SK-N-SH treated with all-trans-retinoic acid at 6 μM for 48 hours (cell line): ENCODE measurements at regions not wholly inside any gene's neighbourhood (a gene's known extent, or its start where the extent isn't known, plus 50 kb on each side); places are given as distances from the start of the nearest gene placed in this dataset.

Source experiments
- ATAC-seq: fragments of 200-7000 bp; cut with Tn5 transposase; 3 replicates; pipeline ENCODE4 v1.9.1; 2020; ENCODE audit warnings: mild to moderate bottlenecking, moderate library complexity
- ARNTL ChIP-seq: fragments of 450-650 bp; formaldehyde crosslinking; IDR thresholded peaks from 2 replicates; pipeline ENCODE4 v1.5.0; 2020; ENCODE audit warnings: low read depth, mild to moderate bottlenecking, moderate library complexity, borderline replicate concordance
- BACH2 ChIP-seq: fragments of 250-450 bp; sonication (Bioruptor Pico); IDR thresholded peaks from 2 replicates; pipeline ENCODE4 v1.9.0; 2021; ENCODE audit warnings: mild to moderate bottlenecking, borderline replicate concordance
- CSDC2 ChIP-seq: fragments of 250-450 bp; sonication (Bioruptor Pico); IDR thresholded peaks from 2 replicates; pipeline ENCODE4 v1.5.0; 2020; ENCODE audit warnings: mild to moderate bottlenecking, moderate library complexity
- ESRRG ChIP-seq: fragments of 250-450 bp; sonication (Bioruptor Pico); IDR thresholded peaks from 2 replicates; pipeline ENCODE4 v1.6.1; 2021; ENCODE audit warnings: mild to moderate bottlenecking
- GLIS3 ChIP-seq: fragments of 250-450 bp; sonication (Bioruptor Pico); IDR thresholded peaks from 2 replicates; pipeline ENCODE4 v1.5.0; 2020; ENCODE audit warnings: mild to moderate bottlenecking, moderate library complexity
- ISL1 ChIP-seq: fragments of 250-450 bp; sonication (Bioruptor Pico); IDR thresholded peaks from 2 replicates; pipeline ENCODE4 v2.1.2; 2022; ENCODE audit warnings: mild to moderate bottlenecking, moderate library complexity
- OSR1 ChIP-seq: fragments of 250-450 bp; sonication (Bioruptor Pico); IDR thresholded peaks from 2 replicates; pipeline ENCODE4 v1.8.0; 2022; ENCODE audit warnings: moderate library complexity, mild to moderate bottlenecking, inconsistent platforms
- PPARA ChIP-seq: fragments of 250-450 bp; sonication (Bioruptor Pico); IDR thresholded peaks from 2 replicates; pipeline ENCODE4 v1.5.0; 2020; ENCODE audit warnings: mild to moderate bottlenecking, borderline replicate concordance
- RARB ChIP-seq: fragments of 250-450 bp; sonication (Bioruptor Pico); IDR thresholded peaks from 2 replicates; pipeline ENCODE4 v1.8.0; 2021; ENCODE audit warnings: mild to moderate bottlenecking, moderate library complexity
- SNAI2 ChIP-seq: fragments of 250-450 bp; sonication (Bioruptor Pico); IDR thresholded peaks from 2 replicates; pipeline ENCODE4 v1.5.0; 2020; ENCODE audit warnings: mild to moderate bottlenecking, moderate library complexity
- TCF4 ChIP-seq: fragments of 250-450 bp; sonication (Bioruptor Pico); IDR thresholded peaks from 2 replicates; pipeline ENCODE4 v1.8.0; 2021; ENCODE audit warnings: mild to moderate bottlenecking, moderate library complexity, borderline replicate concordance
- TOX ChIP-seq: fragments of 250-450 bp; sonication (Bioruptor Pico); IDR thresholded peaks from 2 replicates; pipeline ENCODE4 v1.8.0; 2021; ENCODE audit warnings: mild to moderate bottlenecking, moderate library complexity, borderline replicate concordance
- ZC3H10 ChIP-seq: fragments of 250-450 bp; sonication (Bioruptor Pico); IDR thresholded peaks from 2 replicates; pipeline ENCODE4 v1.5.1; 2021; ENCODE audit warnings: mild to moderate bottlenecking, moderate library complexity
- ZFP3 ChIP-seq: fragments of 250-450 bp; sonication (Bioruptor Pico); IDR thresholded peaks from 2 replicates; pipeline ENCODE4 v1.5.0; 2020; ENCODE audit warnings: mild to moderate bottlenecking, moderate library complexity
- ZFP30 ChIP-seq: fragments of 450-650 bp; formaldehyde crosslinking; IDR thresholded peaks from 2 replicates; pipeline ENCODE4 v1.5.0; 2022; ENCODE audit warnings: mild to moderate bottlenecking, moderate library complexity
- ZNF565 ChIP-seq: fragments of 450-650 bp; formaldehyde crosslinking; conservative IDR thresholded peaks from 2 replicates; pipeline ENCODE4 v1.5.0; 2020; ENCODE audit warnings: low read depth, mild to moderate bottlenecking, moderate library complexity
- ZNF70 ChIP-seq: fragments of 450-650 bp; formaldehyde crosslinking; IDR thresholded peaks from 2 replicates; pipeline ENCODE4 v1.5.0; 2020; ENCODE audit warnings: mild to moderate bottlenecking, moderate library complexity
- ZNF8 ChIP-seq: fragments of 450-650 bp; formaldehyde crosslinking; IDR thresholded peaks from 2 replicates; pipeline ENCODE4 v1.5.0; 2020; ENCODE audit warnings: mild to moderate bottlenecking, moderate library complexity
- TF ChIP-seq, protein P1 (sequence below): fragments of 250-450 bp; sonication (Bioruptor Pico); IDR thresholded peaks from 2 replicates; pipeline ENCODE4 v1.5.1; 2020; ENCODE audit warnings: low read depth, mild to moderate bottlenecking, moderate library complexity
- TF ChIP-seq, protein P2 (sequence below): fragments of 250-450 bp; sonication (Bioruptor Pico); IDR thresholded peaks from 2 replicates; pipeline ENCODE4 v1.8.0; 2020; ENCODE audit warnings: mild to moderate bottlenecking, moderate library complexity, borderline replicate concordance
- TF ChIP-seq, protein P3 (sequence below): fragments of 250-450 bp; sonication (Bioruptor Pico); IDR thresholded peaks from 2 replicates; pipeline ENCODE4 v1.8.0; 2021; ENCODE audit warnings: low read depth, mild to moderate bottlenecking, moderate library complexity, borderline replicate concordance
- TF ChIP-seq, protein P4 (sequence below): fragments of 250-450 bp; sonication (Bioruptor Pico); IDR thresholded peaks from 2 replicates; pipeline ENCODE4 v1.5.0; 2020; ENCODE audit warnings: mild to moderate bottlenecking, moderate library complexity

DNA sequence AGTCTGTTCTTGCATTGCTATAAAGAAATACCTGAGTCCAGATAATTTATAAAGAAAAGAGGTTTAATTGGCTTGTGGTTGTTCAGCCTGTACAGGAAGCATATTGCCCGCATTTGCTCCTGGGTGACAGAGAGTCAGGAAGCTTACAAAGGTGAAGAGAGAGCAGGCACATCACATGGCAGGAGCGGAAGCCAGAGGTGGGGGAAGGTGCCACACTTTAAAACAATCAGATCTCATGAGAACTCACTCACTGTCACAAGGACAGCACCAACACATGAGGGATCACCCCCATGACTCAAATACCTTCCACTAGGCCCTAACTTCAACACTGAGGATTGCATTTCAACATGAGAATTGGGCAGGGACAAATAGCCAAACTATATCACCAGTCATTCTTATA is 124.8 kb upstream of the COL5A2 start:
- TF ChIP-seq ZNF565 (CRISPR knock-in tag): no peak
- no peak for TF ChIP-seq TCF4 (CRISPR knock-in tag)
- no peak for TF ChIP-seq OSR1
- TF ChIP-seq, protein P1, sequence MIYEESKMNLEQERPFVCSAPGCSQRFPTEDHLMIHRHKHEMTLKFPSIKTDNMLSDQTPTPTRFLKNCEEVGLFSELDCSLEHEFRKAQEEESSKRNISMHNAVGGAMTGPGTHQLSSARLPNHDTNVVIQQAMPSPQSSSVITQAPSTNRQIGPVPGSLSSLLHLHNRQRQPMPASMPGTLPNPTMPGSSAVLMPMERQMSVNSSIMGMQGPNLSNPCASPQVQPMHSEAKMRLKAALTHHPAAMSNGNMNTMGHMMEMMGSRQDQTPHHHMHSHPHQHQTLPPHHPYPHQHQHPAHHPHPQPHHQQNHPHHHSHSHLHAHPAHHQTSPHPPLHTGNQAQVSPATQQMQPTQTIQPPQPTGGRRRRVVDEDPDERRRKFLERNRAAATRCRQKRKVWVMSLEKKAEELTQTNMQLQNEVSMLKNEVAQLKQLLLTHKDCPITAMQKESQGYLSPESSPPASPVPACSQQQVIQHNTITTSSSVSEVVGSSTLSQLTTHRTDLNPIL (CRISPR knock-in tag): no peak
- TF ChIP-seq BACH2 (CRISPR knock-in tag): no peak
- no peak for TF ChIP-seq ZNF8
- ATAC-seq: no peak

GRCh38 chr2:189305291-189305943 is 125.9 kb upstream of the COL5A2 start:
- no peak for ATAC-seq
- TF ChIP-seq PPARA (CRISPR knock-in tag) (no peak), ARNTL (CRISPR knock-in tag) (no peak), RARB (CRISPR knock-in tag) (no peak), ZFP3 (CRISPR knock-in tag) (no peak), ZFP30 (no peak), ISL1 (CRISPR knock-in tag) (no peak), SNAI2 (CRISPR knock-in tag) (no peak), ZC3H10 (CRISPR knock-in tag) (no peak), CSDC2 (CRISPR knock-in tag) (no peak), TOX (no peak), TCF4 (CRISPR knock-in tag) (no peak), GLIS3 (CRISPR knock-in tag) (no peak)
- TF ChIP-seq, protein P1 (CRISPR knock-in tag): no peak
- TF ChIP-seq, protein P2, sequence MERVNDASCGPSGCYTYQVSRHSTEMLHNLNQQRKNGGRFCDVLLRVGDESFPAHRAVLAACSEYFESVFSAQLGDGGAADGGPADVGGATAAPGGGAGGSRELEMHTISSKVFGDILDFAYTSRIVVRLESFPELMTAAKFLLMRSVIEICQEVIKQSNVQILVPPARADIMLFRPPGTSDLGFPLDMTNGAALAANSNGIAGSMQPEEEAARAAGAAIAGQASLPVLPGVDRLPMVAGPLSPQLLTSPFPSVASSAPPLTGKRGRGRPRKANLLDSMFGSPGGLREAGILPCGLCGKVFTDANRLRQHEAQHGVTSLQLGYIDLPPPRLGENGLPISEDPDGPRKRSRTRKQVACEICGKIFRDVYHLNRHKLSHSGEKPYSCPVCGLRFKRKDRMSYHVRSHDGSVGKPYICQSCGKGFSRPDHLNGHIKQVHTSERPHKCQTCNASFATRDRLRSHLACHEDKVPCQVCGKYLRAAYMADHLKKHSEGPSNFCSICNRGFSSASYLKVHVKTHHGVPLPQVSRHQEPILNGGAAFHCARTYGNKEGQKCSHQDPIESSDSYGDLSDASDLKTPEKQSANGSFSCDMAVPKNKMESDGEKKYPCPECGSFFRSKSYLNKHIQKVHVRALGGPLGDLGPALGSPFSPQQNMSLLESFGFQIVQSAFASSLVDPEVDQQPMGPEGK (CRISPR knock-in tag): no peak
- TF ChIP-seq, protein P3, sequence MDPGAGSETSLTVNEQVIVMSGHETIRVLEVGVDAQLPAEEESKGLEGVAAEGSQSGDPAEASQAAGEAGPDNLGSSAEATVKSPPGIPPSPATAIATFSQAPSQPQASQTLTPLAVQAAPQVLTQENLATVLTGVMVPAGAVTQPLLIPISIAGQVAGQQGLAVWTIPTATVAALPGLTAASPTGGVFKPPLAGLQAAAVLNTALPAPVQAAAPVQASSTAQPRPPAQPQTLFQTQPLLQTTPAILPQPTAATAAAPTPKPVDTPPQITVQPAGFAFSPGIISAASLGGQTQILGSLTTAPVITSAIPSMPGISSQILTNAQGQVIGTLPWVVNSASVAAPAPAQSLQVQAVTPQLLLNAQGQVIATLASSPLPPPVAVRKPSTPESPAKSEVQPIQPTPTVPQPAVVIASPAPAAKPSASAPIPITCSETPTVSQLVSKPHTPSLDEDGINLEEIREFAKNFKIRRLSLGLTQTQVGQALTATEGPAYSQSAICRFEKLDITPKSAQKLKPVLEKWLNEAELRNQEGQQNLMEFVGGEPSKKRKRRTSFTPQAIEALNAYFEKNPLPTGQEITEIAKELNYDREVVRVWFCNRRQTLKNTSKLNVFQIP (CRISPR knock-in tag): no peak

DNA sequence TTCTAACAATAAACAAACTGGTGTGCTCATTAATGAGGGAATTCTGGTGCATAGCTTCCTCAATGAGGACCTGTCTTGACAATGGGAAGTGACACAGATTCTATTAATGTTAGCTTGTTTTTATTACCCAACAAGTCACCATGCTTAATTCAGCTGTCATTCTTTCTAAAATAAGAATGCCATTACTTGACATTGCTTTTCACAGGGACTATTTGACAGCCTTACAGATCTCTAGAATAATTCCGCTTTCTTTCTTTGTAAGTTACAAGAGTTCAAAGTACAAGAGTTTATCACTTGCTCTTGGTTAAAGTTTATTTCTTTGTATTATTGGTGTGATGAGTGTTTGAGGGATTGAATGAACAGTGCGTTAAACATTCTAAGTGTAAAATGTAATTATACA is 127.0 kb upstream of the COL5A2 start:
- ATAC-seq: no peak
- TF ChIP-seq, protein P2 (CRISPR knock-in tag): no peak
- TF ChIP-seq RARB (CRISPR knock-in tag) (no peak), TOX (no peak)
- TF ChIP-seq, all 23 proteins: peak for 0

GRCh38 chr2:189308056-189308790 is 128.7 kb upstream of the COL5A2 start:
- ATAC-seq: no peak
- TF ChIP-seq TOX: no peak
- no peak for TF ChIP-seq ISL1 (CRISPR knock-in tag)
- no peak for TF ChIP-seq RARB (CRISPR knock-in tag)
- no peak for TF ChIP-seq BACH2 (CRISPR knock-in tag)
- TF ChIP-seq ZFP30: no peak
- TF ChIP-seq, protein P4, sequence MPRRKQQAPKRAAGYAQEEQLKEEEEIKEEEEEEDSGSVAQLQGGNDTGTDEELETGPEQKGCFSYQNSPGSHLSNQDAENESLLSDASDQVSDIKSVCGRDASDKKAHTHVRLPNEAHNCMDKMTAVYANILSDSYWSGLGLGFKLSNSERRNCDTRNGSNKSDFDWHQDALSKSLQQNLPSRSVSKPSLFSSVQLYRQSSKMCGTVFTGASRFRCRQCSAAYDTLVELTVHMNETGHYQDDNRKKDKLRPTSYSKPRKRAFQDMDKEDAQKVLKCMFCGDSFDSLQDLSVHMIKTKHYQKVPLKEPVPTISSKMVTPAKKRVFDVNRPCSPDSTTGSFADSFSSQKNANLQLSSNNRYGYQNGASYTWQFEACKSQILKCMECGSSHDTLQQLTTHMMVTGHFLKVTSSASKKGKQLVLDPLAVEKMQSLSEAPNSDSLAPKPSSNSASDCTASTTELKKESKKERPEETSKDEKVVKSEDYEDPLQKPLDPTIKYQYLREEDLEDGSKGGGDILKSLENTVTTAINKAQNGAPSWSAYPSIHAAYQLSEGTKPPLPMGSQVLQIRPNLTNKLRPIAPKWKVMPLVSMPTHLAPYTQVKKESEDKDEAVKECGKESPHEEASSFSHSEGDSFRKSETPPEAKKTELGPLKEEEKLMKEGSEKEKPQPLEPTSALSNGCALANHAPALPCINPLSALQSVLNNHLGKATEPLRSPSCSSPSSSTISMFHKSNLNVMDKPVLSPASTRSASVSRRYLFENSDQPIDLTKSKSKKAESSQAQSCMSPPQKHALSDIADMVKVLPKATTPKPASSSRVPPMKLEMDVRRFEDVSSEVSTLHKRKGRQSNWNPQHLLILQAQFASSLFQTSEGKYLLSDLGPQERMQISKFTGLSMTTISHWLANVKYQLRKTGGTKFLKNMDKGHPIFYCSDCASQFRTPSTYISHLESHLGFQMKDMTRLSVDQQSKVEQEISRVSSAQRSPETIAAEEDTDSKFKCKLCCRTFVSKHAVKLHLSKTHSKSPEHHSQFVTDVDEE (CRISPR knock-in tag): no peak
- TF ChIP-seq, protein P3 (CRISPR knock-in tag): no peak
- TF ChIP-seq ZNF8: no peak
- TF ChIP-seq ZNF565 (CRISPR knock-in tag): no peak
- no peak for TF ChIP-seq ZFP3 (CRISPR knock-in tag)
- no peak for TF ChIP-seq GLIS3 (CRISPR knock-in tag)
- TF ChIP-seq ZNF70 (CRISPR knock-in tag): no peak
- no peak for TF ChIP-seq ESRRG (CRISPR knock-in tag)
